ENCODE measurements at regions not wholly inside any gene's neighbourhood (a gene's known extent, or its start where the extent isn't known, plus 50 kb on each side); places are given as distances from the start of the nearest gene placed in this dataset.

GRCh38 chr10:33454554-33454953, 120.1 kb upstream of the NRP1 start:
- TF ChIP-seq CTCF (IDR thresholded peaks at IDR 0.05) (no peak), POLR2A (IDR thresholded peaks at IDR 0.05) (no peak)
